Omental fat pad (tissue), 3 donors: ENCODE measurements at regions not wholly inside any gene's neighbourhood (a gene's known extent, or its start where the extent isn't known, plus 50 kb on each side); places are given as distances from the start of the nearest gene placed in this dataset.

ENCODE experiments used
- ATAC-seq: fragments of 150-250 bp; one replicate; pipeline ENCODE4 v1.9.1; 2016; ENCODE audit warnings: mild to moderate bottlenecking, moderate library complexity; ENCODE audit not compliant: low FRiP score
- DNase-seq: peaks from one replicate; pipeline ENCODE4 v3.0.0-alpha.2; 2019; ENCODE audit warnings: low spot score
- CTCF ChIP-seq, 3 donors: fragments of 450-650 bp; IDR thresholded peaks; one replicate each; pipeline ENCODE4 v1.5.1; 2016 to 2017; ENCODE audit warnings: antibody characterized with exemption in 3 of 3, mild to moderate bottlenecking in 3 of 3, moderate library complexity in 2 of 3

GRCh38 chr20:52889225-52889624 is 82.9 kb upstream of the TSHZ2 start:
- ATAC-seq (no peak), DNase-seq (no peak)
- TF ChIP-seq CTCF (IDR thresholded peaks at IDR 0.05) = no peak

- ATAC-seq = no peak
- DNase-seq = no peak
- TF ChIP-seq CTCF (IDR thresholded peaks at IDR 0.05) = no peak
These were observed 84.1 kb upstream of the TSHZ2 start for GRCh38 chr20:52888096-52888495.

- no peak for TF ChIP-seq CTCF (IDR thresholded peaks at IDR 0.05)
- no peak for ATAC-seq
- no peak for DNase-seq
These were observed 91.2 kb upstream of the TSHZ2 start for GRCh38 chr20:52880997-52881396.

- DNase-seq = no peak
- ATAC-seq = no peak
These were observed 91.9 kb upstream of the TSHZ2 start for GRCh38 chr20:52880259-52880658.

GRCh38 chr20:52874241-52874640 is 97.9 kb upstream of the TSHZ2 start:
- ATAC-seq = no peak
- DNase-seq = no peak
- no peak for TF ChIP-seq CTCF (IDR thresholded peaks at IDR 0.05)

More at GRCh38 chr20:52880259-52880658, 91.9 kb upstream of the TSHZ2 start:
- no peak for TF ChIP-seq CTCF (IDR thresholded peaks at IDR 0.05)

- ATAC-seq (no peak), DNase-seq (no peak)
- TF ChIP-seq CTCF (IDR thresholded peaks at IDR 0.05) = no peak
These were observed 102.3 kb upstream of the TSHZ2 start for GRCh38 chr20:52869698-52870501.

- DNase-seq (no peak), ATAC-seq (no peak)
- TF ChIP-seq CTCF (IDR thresholded peaks at IDR 0.05) = no peak
These were observed 102.9 kb upstream of the TSHZ2 start for GRCh38 chr20:52869276-52869675.
